GM18498 (cell line): ENCODE measurements at regions not wholly inside any gene's neighbourhood (a gene's known extent, or its start where the extent isn't known, plus 50 kb on each side); places are given as distances from the start of the nearest gene placed in this dataset.
A peak's percentile ranks its signal among the peaks of the same experiment; 100 is the strongest.

Source experiments
- ATAC-seq: cut with Tn5 transposase; IDR thresholded peaks from one replicate; pipeline ENCODE4 v1.9.1; 2021; ENCODE audit warnings: mild to moderate bottlenecking, moderate library complexity; ENCODE audit not compliant: unreplicated experiment

DNA sequence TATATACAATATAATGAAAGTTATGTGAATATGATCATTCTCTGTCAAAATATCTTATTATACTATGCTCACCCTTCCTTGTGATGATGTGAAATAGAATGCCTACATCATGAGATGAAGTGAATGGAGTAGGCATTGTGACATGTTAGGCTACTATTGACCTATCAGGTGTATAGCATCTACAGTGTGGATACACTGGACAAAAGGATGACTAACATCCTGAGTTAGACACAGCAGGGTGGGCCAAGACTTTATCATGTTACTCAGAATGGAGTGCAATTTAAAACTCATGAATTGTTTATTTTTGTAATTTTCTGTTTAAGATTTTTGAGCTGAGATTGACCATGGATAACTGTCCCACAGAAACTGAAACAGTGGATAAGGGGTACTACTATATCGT is 53.4 kb upstream of the NAV3 start:
- ATAC-seq: no peak

- ATAC-seq: no peak
These were observed 55.9 kb upstream of the NAV3 start for GRCh38 chr12:77774761-77775160.

DNA sequence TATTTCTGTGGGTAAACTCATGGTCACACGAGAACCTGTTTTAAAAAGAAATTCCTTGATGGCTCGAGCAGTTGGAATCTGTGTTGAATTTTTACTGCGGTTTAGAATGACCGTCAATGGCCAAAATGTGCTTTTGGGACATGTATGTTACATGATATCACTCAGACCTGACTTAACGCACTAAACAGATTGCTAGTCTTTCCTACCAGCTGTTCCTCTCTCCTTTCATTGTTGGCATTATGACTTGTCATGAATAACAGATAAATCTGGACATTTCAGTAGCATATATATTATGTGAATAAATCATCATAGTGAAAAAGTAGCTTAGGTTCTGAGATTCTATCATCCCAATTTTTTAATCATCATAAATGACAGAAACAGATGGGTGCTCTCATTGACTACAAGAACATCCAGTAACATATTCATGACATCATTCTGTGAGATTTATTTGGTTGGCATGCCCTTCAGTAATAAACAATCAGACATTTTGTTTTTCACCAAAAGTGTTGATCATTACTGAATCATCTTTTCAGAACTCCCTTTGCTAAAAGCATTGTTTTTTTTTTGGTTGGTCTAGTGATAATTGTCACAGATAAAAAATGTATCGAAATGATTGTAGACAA is 57.9 kb upstream of the NAV3 start:
- no peak for ATAC-seq

- ATAC-seq: no peak
These were observed 62.1 kb upstream of the NAV3 start for GRCh38 chr12:77768558-77768957.

DNA sequence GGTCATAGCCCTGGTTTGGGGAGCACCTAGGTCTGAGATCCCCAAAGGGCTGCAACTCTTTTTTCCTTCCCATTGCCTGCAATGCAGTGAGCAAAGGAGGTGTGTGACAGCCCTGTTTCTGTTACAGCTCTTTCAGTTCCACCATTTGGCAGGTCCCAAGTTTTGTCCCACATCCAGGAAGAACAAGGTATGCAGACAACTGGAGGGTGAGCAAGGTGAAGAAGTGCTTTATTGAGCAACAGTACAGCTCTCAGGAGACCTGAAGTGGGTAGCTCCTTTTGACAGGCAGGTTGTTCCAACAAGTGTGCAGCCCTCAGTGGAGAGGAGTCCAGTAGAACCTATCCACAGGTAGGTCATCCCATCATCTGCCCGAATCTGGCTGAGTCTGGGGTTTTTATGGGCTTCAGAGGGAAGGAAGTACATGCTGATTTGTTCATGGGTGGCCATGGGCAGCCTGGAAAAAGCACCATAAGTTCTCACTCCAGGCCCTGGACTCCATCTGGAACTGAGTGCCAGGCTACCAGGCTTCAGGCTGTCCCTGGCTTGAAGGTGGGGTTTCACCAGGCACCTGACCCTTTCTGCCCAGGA is 62.8 kb upstream of the NAV3 start:
- ATAC-seq: no peak

DNA sequence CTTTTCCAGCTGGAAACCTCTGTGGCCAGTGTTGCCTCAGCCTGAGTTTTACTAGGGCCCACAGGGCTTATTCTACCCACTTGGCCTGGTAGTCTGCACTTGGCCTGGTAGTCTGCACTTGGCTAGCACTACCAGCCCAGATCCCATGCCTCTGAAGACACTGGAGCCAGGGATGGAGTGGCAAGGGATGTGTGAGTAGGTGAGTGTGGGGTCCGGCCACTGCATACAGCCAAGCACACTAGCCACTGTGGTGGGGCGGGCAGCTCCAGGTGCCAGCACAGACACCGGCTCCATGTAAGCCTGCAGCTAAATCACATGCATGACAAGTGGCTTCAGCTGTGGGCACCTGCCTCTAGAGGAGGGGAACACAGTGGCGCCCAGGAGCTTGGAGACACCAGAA is 63.4 kb upstream of the NAV3 start:
- no peak for ATAC-seq

DNA sequence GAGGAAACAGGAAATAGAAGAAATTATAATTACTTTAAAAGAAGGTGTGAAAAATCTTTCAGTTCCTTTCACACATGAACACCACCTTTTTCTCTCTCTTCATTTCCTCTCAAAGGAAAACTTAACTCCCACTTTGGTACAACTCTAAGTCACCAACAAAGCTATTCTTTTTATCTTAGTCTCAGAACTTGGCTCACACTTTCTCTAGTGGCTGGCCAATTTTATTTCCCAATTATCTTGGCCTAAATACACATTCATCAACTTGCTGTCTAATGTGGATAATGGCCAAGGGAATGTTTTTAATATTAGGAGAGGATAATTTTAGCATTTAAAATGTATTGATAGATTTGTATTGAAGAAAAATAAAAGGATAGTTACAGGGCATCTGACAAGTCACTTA is 64.5 kb upstream of the NAV3 start:
- ATAC-seq: no peak

- no peak for ATAC-seq
These were observed 69.4 kb upstream of the NAV3 start for GRCh38 chr12:77761286-77761685.

- ATAC-seq: no peak
These were observed 70.2 kb upstream of the NAV3 start for GRCh38 chr12:77760271-77761025.

GRCh38 chr12:77754086-77754485 is 76.6 kb upstream of the NAV3 start:
- no peak for ATAC-seq

DNA sequence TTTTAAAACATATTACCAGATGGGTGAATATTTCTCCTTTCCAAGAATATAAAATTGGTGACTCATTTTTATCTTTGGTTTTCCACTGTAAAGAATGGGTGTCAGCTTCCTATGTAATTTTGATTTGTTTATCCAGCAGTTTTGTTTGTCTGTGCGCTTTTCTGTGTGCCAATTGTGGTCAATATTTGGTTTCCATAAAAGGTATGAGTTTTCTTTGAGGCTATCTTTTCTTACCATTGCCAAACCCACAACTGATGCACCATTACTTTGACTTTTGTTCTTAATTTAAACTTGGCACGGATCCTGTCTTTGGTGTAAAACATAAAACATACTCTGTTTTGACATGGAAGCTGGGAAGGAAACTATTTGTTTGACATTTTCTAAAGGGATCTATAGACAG is 78.8 kb upstream of the NAV3 start:
- no peak for ATAC-seq

- ATAC-seq: peak; percentile 100
These were observed 84.6 kb upstream of the NAV3 start for GRCh38 chr12:77746096-77746495.

DNA sequence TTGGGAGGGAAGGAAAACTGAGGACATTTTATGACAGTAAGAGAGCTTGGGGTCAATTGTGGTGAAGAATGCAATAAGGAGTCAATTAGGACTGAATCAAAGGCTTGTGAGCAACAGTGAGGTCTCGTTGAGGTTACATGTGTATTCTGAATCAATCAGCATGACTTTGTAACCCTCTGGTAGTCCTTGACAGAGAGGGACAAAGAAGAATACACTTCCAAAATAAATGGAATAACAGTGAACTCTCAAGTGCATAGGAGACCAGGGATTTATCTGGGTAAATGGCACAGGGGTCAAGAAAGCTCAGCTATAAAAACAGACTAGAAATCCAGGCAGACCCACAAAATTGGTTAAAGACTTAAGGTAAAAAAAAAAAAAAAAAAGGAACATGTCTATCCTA is 85.1 kb upstream of the NAV3 start:
- no peak for ATAC-seq

GRCh38 chr12:77742631-77743030 is 88.1 kb upstream of the NAV3 start:
- ATAC-seq: no peak

- ATAC-seq: no peak
These were observed 88.6 kb upstream of the NAV3 start for GRCh38 chr12:77741974-77742517.

GRCh38 chr12:77736219-77736965 is 94.3 kb upstream of the NAV3 start:
- no peak for ATAC-seq

DNA sequence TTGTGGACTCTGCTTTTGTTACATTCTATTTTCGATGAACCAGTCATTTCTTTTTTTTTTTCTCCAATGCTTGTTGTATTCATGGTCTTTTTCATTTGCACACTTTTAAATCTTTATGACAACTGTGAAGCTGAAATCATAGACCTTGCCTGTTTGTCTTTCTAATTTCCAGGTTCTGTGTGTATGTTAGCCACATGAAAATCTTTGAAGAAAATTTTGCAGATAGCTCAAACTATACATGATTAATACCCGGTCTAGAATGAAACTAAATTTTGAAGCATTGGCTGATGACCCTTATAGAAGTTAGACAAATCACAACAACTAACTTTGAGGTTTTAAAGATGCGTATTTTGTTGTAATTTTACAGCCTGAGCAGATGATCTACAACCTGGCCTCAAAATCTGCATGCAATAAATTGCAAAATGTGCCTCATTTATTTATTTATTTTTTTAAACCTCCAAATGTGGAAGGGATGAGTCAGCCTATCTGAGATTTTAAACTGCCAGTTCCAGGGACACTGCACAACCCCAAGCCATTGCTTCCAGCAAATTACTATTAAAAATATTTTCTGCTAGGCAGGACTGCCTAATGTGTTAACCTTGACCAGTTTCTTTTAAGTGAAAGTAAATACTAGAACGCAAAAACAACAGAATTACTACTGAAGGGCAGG is 96.3 kb upstream of the NAV3 start:
- ATAC-seq: no peak

DNA sequence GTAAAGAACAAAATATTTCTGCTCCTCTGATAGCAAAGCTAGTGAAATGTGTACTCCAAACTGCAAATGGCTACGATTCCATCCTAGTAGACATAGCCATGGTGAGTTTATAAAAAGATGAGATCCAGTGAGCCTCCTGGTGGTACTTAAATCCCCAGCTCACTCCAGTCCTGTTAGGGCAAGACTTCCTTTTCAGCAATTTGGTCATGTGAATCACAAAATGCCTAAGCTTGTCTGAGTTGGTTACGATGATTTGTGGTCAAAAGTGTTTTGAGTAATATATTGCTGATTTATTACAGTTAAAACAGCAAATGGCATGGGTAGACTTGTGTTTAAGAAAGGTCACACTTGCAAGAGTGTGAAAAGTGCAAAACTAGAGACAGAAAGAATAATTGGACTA is 102.7 kb upstream of the NAV3 start:
- no peak for ATAC-seq

DNA sequence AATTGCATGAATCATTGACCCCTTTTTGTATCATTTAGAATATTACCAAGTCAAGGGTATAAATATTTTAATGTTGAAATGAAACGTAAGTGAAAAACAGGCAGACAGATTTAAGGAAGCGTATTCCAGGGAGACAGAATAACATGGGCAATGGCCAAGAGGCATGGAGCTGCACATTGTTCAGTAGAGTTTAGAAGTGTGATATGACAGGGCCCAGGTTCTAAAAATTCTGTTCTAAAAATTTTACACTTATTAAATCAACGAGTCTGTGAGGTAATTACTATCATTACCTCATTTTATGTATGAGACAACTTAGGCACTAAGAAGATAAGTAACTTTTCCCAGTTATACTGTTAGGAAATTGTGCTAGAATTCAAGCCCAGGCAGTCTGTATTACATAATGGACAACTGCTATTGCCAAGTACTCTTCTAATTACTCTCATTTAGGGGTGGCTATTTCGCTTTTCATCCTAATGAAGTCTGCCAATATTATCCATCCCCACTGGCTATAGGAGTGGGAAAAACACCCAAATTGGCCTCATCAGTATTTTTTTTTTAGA is 103.2 kb upstream of the NAV3 start:
- ATAC-seq: no peak

GRCh38 chr12:77725611-77726010 is 105.1 kb upstream of the NAV3 start:
- no peak for ATAC-seq
